SK-N-SH treated with all-trans-retinoic acid at 6 μM for 48 hours (cell line): ENCODE measurements at regions not wholly inside any gene's neighbourhood (a gene's known extent, or its start where the extent isn't known, plus 50 kb on each side); places are given as distances from the start of the nearest gene placed in this dataset.

Experiments used
- TSHZ2 ChIP-seq: fragments of 250-450 bp; sonication (Bioruptor Pico); IDR thresholded peaks from 2 replicates; pipeline ENCODE4 v1.5.0; 2020; ENCODE audit warnings: mild to moderate bottlenecking, moderate library complexity
- ZFP30 ChIP-seq: fragments of 450-650 bp; formaldehyde crosslinking; IDR thresholded peaks from 2 replicates; pipeline ENCODE4 v1.5.0; 2022; ENCODE audit warnings: mild to moderate bottlenecking, moderate library complexity

DNA sequence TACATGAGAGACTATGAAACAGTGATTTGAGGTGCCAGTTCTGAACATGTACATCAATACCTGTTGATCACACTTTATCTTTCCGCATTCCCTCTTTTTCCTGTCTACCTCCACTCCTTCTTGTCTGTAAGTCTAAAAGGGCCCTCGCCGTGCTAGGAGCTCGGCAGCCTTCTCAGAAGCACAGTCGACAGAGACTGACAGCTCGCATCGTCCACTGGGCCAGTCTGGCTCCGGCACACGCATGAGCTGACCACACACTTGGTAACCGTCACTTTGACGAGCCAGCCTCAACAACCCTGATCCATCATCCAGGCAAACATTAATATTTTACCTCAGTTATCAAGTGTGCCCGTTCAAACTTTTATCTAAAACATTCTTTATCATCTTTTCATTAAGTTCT, 265.3 kb downstream of the TFAP2A start:
- TF ChIP-seq TSHZ2 (CRISPR knock-in tag) = no peak
- TF ChIP-seq ZFP30 = no peak
